WTC11 (cell line): ENCODE measurements at regions not wholly inside any gene's neighbourhood (a gene's known extent, or its start where the extent isn't known, plus 50 kb on each side); places are given as distances from the start of the nearest gene placed in this dataset.

Source experiments
- ATF3 ChIP-seq: sonication (generic); formaldehyde crosslinking; conservative IDR thresholded peaks from 2 replicates; pipeline ENCODE4 v1.8.1; 2022; ENCODE audit warnings: mild to moderate bottlenecking, missing genetic modification reagents
- ATF6 ChIP-seq: sonication (generic); formaldehyde crosslinking; IDR thresholded peaks from 2 replicates; pipeline ENCODE4 v1.8.1; 2023; ENCODE audit warnings: mild to moderate bottlenecking, missing genetic modification reagents
- CTCF ChIP-seq: fragments of 200-600 bp; IDR thresholded peaks from 2 replicates; pipeline ENCODE4 v1.8.0; 2022; ENCODE audit warnings: antibody characterized with exemption
- HMGXB4 ChIP-seq: sonication (generic); formaldehyde crosslinking; IDR thresholded peaks from 2 replicates; pipeline ENCODE4 v1.8.1; 2023; ENCODE audit warnings: mild to moderate bottlenecking, moderate library complexity, missing genetic modification reagents
- KAT7 ChIP-seq: sonication (generic); formaldehyde crosslinking; IDR thresholded peaks from 2 replicates; pipeline ENCODE4 v1.8.1; 2023; ENCODE audit warnings: missing genetic modification reagents, mild to moderate bottlenecking, borderline replicate concordance
- MAX ChIP-seq: sonication (generic); formaldehyde crosslinking; IDR thresholded peaks from 2 replicates; pipeline ENCODE4 v1.8.0; 2022; ENCODE audit warnings: mild to moderate bottlenecking, missing genetic modification reagents
- MXD4 ChIP-seq: fragments of 250-450 bp; sonication (Bioruptor Pico); IDR thresholded peaks from 2 replicates; pipeline ENCODE4 v1.8.0; 2021; ENCODE audit warnings: mild to moderate bottlenecking, moderate library complexity, borderline replicate concordance
- NFYB ChIP-seq: sonication (generic); formaldehyde crosslinking; conservative IDR thresholded peaks from 2 replicates; pipeline ENCODE4 v1.8.0; 2022; ENCODE audit warnings: low read depth, missing genetic modification reagents
- SP1 ChIP-seq: sonication (generic); formaldehyde crosslinking; conservative IDR thresholded peaks from 2 replicates; pipeline ENCODE4 v1.8.1; 2022; ENCODE audit warnings: missing genetic modification reagents
- STAT6 ChIP-seq: sonication (generic); formaldehyde crosslinking; conservative IDR thresholded peaks from 2 replicates; pipeline ENCODE4 v1.8.1; 2023; ENCODE audit warnings: mild to moderate bottlenecking, low read depth, missing genetic modification reagents, moderate library complexity
- USF2 ChIP-seq: sonication (generic); formaldehyde crosslinking; IDR thresholded peaks from 2 replicates; pipeline ENCODE4 v1.8.1; 2023; ENCODE audit warnings: mild to moderate bottlenecking, missing genetic modification reagents, moderate library complexity
- ZNF263 ChIP-seq: sonication (generic); formaldehyde crosslinking; IDR thresholded peaks from 2 replicates; pipeline ENCODE4 v1.8.1; 2022; ENCODE audit warnings: low read depth, mild to moderate bottlenecking, moderate library complexity, missing genetic modification reagents
- ZNF671 ChIP-seq: fragments of 250-450 bp; sonication (Bioruptor Pico); IDR thresholded peaks from 2 replicates; pipeline ENCODE4 v1.8.0; 2021; ENCODE audit warnings: mild to moderate bottlenecking

GRCh38 chr21:15436031-15436430 is 293.8 kb upstream of the USP25 start:
- TF ChIP-seq ATF3 (no peak), CTCF (no peak), USF2 (CRISPR knock-in tag) (no peak), MAX (CRISPR knock-in tag) (no peak), ATF6 (CRISPR knock-in tag) (no peak), KAT7 (CRISPR knock-in tag) (no peak), ZNF671 (no peak), MXD4 (CRISPR knock-in tag) (no peak), STAT6 (CRISPR knock-in tag) (no peak), SP1 (CRISPR knock-in tag) (no peak), ZNF263 (CRISPR knock-in tag) (no peak), HMGXB4 (CRISPR knock-in tag) (no peak), NFYB (CRISPR knock-in tag) (no peak)
